H1 (cell line): ENCODE measurements at regions not wholly inside any gene's neighbourhood (a gene's known extent, or its start where the extent isn't known, plus 50 kb on each side); places are given as distances from the start of the nearest gene placed in this dataset.

ENCODE experiments used
- CTCF ChIA-PET: fragments of 300-600 bp; sonication (Branson Sonifier 250); formaldehyde crosslinking; loops from one replicate; lab custom pipeline; 2021; ENCODE audit not compliant: partially characterized antibody; lab: Charles Lee
- POLR2A ChIA-PET: fragments of 300-600 bp; sonication (Branson Sonifier 250); formaldehyde crosslinking; loops from one replicate; lab custom pipeline; 2021; ENCODE audit warnings: inconsistent platforms; ENCODE audit not compliant: partially characterized antibody; lab: Charles Lee
- DNase-seq, 2 experiments: peaks; one replicate each; pipeline versions ENCODE4 v3.0.0 to v3.0.0-alpha.2; 2010 to 2022; ENCODE audit warnings: low spot score in 2 of 2, low read depth in 1 of 2, mixed read lengths in 1 of 2
- FAIRE-seq: peaks from 2 replicates; lab custom pipeline; 2011; peaks lifted over from hg19 to GRCh38; lab: Jason Lieb, UNC
- H2AFZ ChIP-seq: 2 replicates; pipeline ENCODE4 v1.8.1; 2012; ENCODE audit warnings: low read length, inconsistent platforms
- H2AK5ac ChIP-seq: 2 replicates; pipeline ENCODE4 v1.6.1; 2013; ENCODE audit warnings: low read depth, low read length
- H2BK120ac ChIP-seq: replicated peaks from 2 replicates; pipeline ENCODE3; 2013; ENCODE audit warnings: low read depth, low read length, inconsistent platforms
- H2BK12ac ChIP-seq: 2 replicates; pipeline ENCODE4 v1.6.1; 2013; ENCODE audit warnings: low read depth, low read length
- H2BK15ac ChIP-seq: 2 replicates; pipeline ENCODE4 v1.6.1; 2013; ENCODE audit warnings: low read length
- H2BK20ac ChIP-seq: 2 replicates; pipeline ENCODE4 v1.6.1; 2013; ENCODE audit warnings: low read length
- H2BK5ac ChIP-seq: 2 replicates; pipeline ENCODE4 v1.6.1; 2013; ENCODE audit warnings: low read depth, low read length
- H3K14ac ChIP-seq: 2 replicates; pipeline ENCODE4 v1.6.1; 2013; ENCODE audit warnings: inconsistent platforms; ENCODE audit not compliant: insufficient read length
- H3K18ac ChIP-seq: 2 replicates; pipeline ENCODE4 v1.6.1; 2013; ENCODE audit warnings: low read length; ENCODE audit errors: extremely low read depth
- H3K23ac ChIP-seq: 2 replicates; pipeline ENCODE4 v1.6.1; 2013; ENCODE audit warnings: inconsistent platforms; ENCODE audit not compliant: insufficient read length
- H3K23me2 ChIP-seq: 2 replicates; pipeline ENCODE4 v1.6.1; 2013; ENCODE audit warnings: low read depth, low read length
- H3K27ac ChIP-seq: 2 replicates; pipeline ENCODE4 v1.6.1; 2011; ENCODE audit warnings: low read depth, low read length, inconsistent platforms
- H3K27me3 ChIP-seq, 4 experiments: replicated peaks in 1 of 4; 1 replicate in 1 of 4; 2 replicates in 3 of 4; pipeline versions ENCODE4 v1.6.1 to v1.8.1; 2011 to 2013; ENCODE audit warnings: low read length in 3 of 4, mild to moderate bottlenecking in 3 of 4, inconsistent platforms in 2 of 4, mixed read lengths in 2 of 4, moderate library complexity in 1 of 4; ENCODE audit not compliant: control insufficient read depth in 3 of 4, insufficient read depth in 3 of 4; ENCODE audit errors: extremely low read depth in 1 of 4
- H3K36me3 ChIP-seq, 4 experiments: 2 replicates each; pipeline versions ENCODE4 v1.6.1 to v1.8.1; 2011 to 2013; ENCODE audit warnings: mild to moderate bottlenecking in 4 of 4, low read length in 3 of 4, moderate library complexity in 2 of 4, control low read depth in 1 of 4, inconsistent platforms in 1 of 4; ENCODE audit not compliant: insufficient read depth in 4 of 4, control insufficient read depth in 2 of 4
- H3K4ac ChIP-seq: replicated peaks from 2 replicates; pipeline ENCODE3; 2013; ENCODE audit warnings: low read length, low read depth, mixed read lengths, inconsistent platforms; ENCODE audit not compliant: insufficient read length
- H3K4me1 ChIP-seq, 4 experiments: replicated peaks in 1 of 4; 1 replicate in 1 of 4; 2 replicates in 3 of 4; pipeline versions ENCODE4 v1.6.1 to v1.8.1; 2011 to 2013; ENCODE audit warnings: low read length in 3 of 4, inconsistent platforms in 2 of 4, mixed read lengths in 1 of 4; ENCODE audit not compliant: insufficient read depth in 4 of 4, control insufficient read depth in 3 of 4
- H3K4me2 ChIP-seq, 2 experiments: 2 replicates each; pipeline versions ENCODE4 v1.6.1 to v1.8.1; 2011 to 2013; ENCODE audit warnings: low read depth in 2 of 2, low read length in 2 of 2, control low read depth in 1 of 2, inconsistent platforms in 1 of 2, mild to moderate bottlenecking in 1 of 2; ENCODE audit not compliant: insufficient read depth in 1 of 2
- H3K4me3 ChIP-seq, 4 experiments: fragments of 200-600, 300-600 bp in 1 of 4; sonication (generic), shearing (Covaris generic), sonication (Bioruptor Twin) in 1 of 4; 2 replicates each; pipeline versions ENCODE4 v1.5.1 to v1.8.1; 2011 to 2016; ENCODE audit warnings: low read length in 4 of 4, low read depth in 3 of 4, control low read depth in 2 of 4, inconsistent platforms in 2 of 4, mild to moderate bottlenecking in 2 of 4, mixed read lengths in 1 of 4, moderate library complexity in 1 of 4; ENCODE audit not compliant: insufficient read depth in 2 of 4; ENCODE audit errors: extremely low read depth in 1 of 4
- H3K56ac ChIP-seq: replicated peaks from 2 replicates; pipeline ENCODE3; 2013; ENCODE audit warnings: low read depth, mild to moderate bottlenecking, mixed read lengths, low read length, inconsistent platforms; ENCODE audit not compliant: insufficient read length
- H3K79me1 ChIP-seq: 2 replicates; pipeline ENCODE4 v1.6.1; 2013; ENCODE audit warnings: low read depth, low read length, control low read depth
- H3K79me2 ChIP-seq, 2 experiments: 2 replicates each; pipeline versions ENCODE4 v1.6.1 to v1.8.1; 2012 to 2013; ENCODE audit warnings: low read length in 2 of 2, mild to moderate bottlenecking in 2 of 2, inconsistent platforms in 1 of 2; ENCODE audit not compliant: insufficient read depth in 2 of 2, control insufficient read depth in 1 of 2
- H3K9ac ChIP-seq, 4 experiments: replicated peaks in 1 of 4; 1 replicate in 1 of 4; 2 replicates in 3 of 4; pipeline versions ENCODE4 v1.6.1 to v1.8.1; 2011 to 2013; ENCODE audit warnings: low read depth in 3 of 4, low read length in 3 of 4, control low read depth in 2 of 4, mild to moderate bottlenecking in 2 of 4, moderate library complexity in 2 of 4, inconsistent platforms in 1 of 4; ENCODE audit errors: extremely low read depth in 1 of 4
- H3K9me3 ChIP-seq, 2 experiments: 2 replicates each; pipeline versions ENCODE4 v1.6.1 to v1.8.1; 2012 to 2013; ENCODE audit warnings: mild to moderate bottlenecking in 2 of 2, moderate library complexity in 2 of 2, control low read depth in 1 of 2, inconsistent platforms in 1 of 2, low read depth in 1 of 2, low read length in 1 of 2, mixed read lengths in 1 of 2; ENCODE audit not compliant: insufficient read depth in 2 of 2
- H4K20me1 ChIP-seq, 2 experiments: replicated peaks in 1 of 2; 2 replicates each; pipeline versions ENCODE3 to v1.8.1; 2011 to 2013; ENCODE audit warnings: inconsistent platforms in 2 of 2, low read length in 2 of 2, mild to moderate bottlenecking in 1 of 2; ENCODE audit not compliant: insufficient read depth in 2 of 2, control insufficient read depth in 1 of 2
- H4K5ac ChIP-seq: 2 replicates; pipeline ENCODE4 v1.6.1; 2013; ENCODE audit warnings: low read length, low read depth, mixed read lengths, inconsistent platforms; ENCODE audit not compliant: insufficient read length
- H4K8ac ChIP-seq: 2 replicates; pipeline ENCODE4 v1.8.0; 2013; ENCODE audit warnings: mild to moderate bottlenecking, moderate library complexity, low read length, inconsistent platforms; ENCODE audit not compliant: insufficient read depth; ENCODE audit errors: extremely low read depth
- H4K91ac ChIP-seq: replicated peaks from 2 replicates; pipeline ENCODE3; 2013; ENCODE audit warnings: low read length, mixed read lengths, inconsistent platforms; ENCODE audit not compliant: insufficient read length
- ASH2L ChIP-seq: fragments of 200-600, 300-600 bp; sonication (generic); IDR thresholded peaks from one replicate; pipeline ENCODE4 v1.7.1; 2017; ENCODE audit warnings: low read length
- CBX8 ChIP-seq: fragments of 300-800, 300-1000 bp; sonication (generic); IDR thresholded peaks from 2 replicates; pipeline ENCODE4 v1.7.1; 2016; ENCODE audit warnings: low read depth, low read length, borderline replicate concordance
- CEBPB ChIP-seq: IDR thresholded peaks from 2 replicates; pipeline ENCODE4 v1.6.1; 2012; ENCODE audit warnings: low read depth, low read length
- CTBP2 ChIP-seq: IDR thresholded peaks from 2 replicates; pipeline ENCODE4 v1.7.0; 2011; ENCODE audit warnings: borderline replicate concordance, mild to moderate bottlenecking, moderate library complexity, mixed read lengths, low read length; ENCODE audit not compliant: insufficient read depth, insufficient read length
- EZH2 ChIP-seq: fragments of 200-600 bp; sonication (generic); IDR thresholded peaks from 2 replicates; pipeline ENCODE4 v1.7.1; 2012; ENCODE audit warnings: low read depth, mild to moderate bottlenecking, moderate library complexity, low read length, inconsistent platforms; ENCODE audit not compliant: severe bottlenecking
- GTF2F1 ChIP-seq: IDR thresholded peaks from 2 replicates; pipeline ENCODE4 v1.6.1; 2012; ENCODE audit warnings: low read depth, low read length, improper control_type of control experiment, borderline replicate concordance
- JUND ChIP-seq: IDR thresholded peaks from 2 replicates; pipeline ENCODE4 v1.6.1; 2011; ENCODE audit warnings: mild to moderate bottlenecking, improper control_type of control experiment, low read length
- POLR2AphosphoS5 ChIP-seq: IDR thresholded peaks from 2 replicates; pipeline ENCODE4 v1.6.1; 2011; ENCODE audit warnings: low read depth, low read length
- RFX5 ChIP-seq: IDR thresholded peaks from 2 replicates; pipeline ENCODE4 v1.6.1; 2011; ENCODE audit warnings: low read depth, low read length, improper control_type of control experiment, borderline replicate concordance
- RXRA ChIP-seq: IDR thresholded peaks from 2 replicates; pipeline ENCODE4 v1.6.1; 2011; ENCODE audit warnings: low read depth, mild to moderate bottlenecking, low read length, moderate library complexity; ENCODE audit not compliant: insufficient read depth
- SP4 ChIP-seq: IDR thresholded peaks from 2 replicates; pipeline ENCODE4 v1.6.1; 2012; ENCODE audit warnings: low read length, inconsistent platforms
- TAF7 ChIP-seq: optimal IDR thresholded peaks from 2 replicates; pipeline ENCODE3; 2011; ENCODE audit warnings: low read depth, mild to moderate bottlenecking, inconsistent platforms, low read length, moderate library complexity, borderline replicate concordance
- TEAD4 ChIP-seq: IDR thresholded peaks from 2 replicates; pipeline ENCODE4 v1.6.1; 2012; ENCODE audit warnings: low read depth, low read length, inconsistent platforms, mixed read lengths
- YY1 ChIP-seq: IDR thresholded peaks from 2 replicates; pipeline ENCODE4 v1.6.1; 2011; ENCODE audit warnings: low read depth, mild to moderate bottlenecking, low read length
- WGBS, 2 experiments: shearing (Covaris generic) in 1 of 2; methylation state at CpG; one replicate each; pipeline versions ENCODE4 v1.1.6 to v1.1.7; 2013 to 2015; ENCODE audit warnings: low lambda C conversion rate in 2 of 2, mixed read lengths in 2 of 2, inconsistent platforms in 1 of 2, low coverage in 1 of 2, missing lambda C conversion rate in 1 of 2; ENCODE audit not compliant: insufficient replicate concordance in 2 of 2, insufficient coverage in 1 of 2, insufficient read length in 1 of 2; ENCODE audit errors: extremely low coverage in 1 of 2, missing lambda C conversion rate in 1 of 2; 5-methylcytosine and 5-hydroxymethylcytosine counted together

DNA sequence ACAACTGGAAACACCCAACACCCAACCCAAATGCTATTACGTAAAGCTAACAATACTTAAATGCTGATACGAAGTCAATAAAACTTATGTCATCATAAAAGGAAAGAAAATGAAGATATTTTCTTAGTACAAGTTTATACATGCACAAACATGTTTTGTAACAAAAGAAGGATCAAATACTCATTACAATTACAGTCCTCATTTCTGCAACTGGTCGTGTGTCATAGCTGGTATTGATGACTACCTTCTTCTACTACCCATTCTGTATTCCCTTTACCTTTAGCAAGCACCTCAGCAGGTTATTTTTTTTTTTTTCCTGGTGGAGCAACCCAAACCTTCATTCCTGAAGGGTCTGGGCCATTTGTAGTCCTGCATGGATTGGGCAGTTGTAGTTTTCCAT is 1298.5 kb downstream of the SUCLG1 start:
- Histone ChIP-seq H3K4me2 (no peak overlapping the region), H4K91ac (no peak overlapping the region), H4K8ac (no peak overlapping the region), H2AFZ (no peak overlapping the region), H4K5ac (no peak overlapping the region), H2BK120ac (no peak overlapping the region), H2BK15ac (no peak overlapping the region), H3K56ac (no peak overlapping the region), H3K79me2 (no peaks in the 10 kb centered on the region), H3K4ac (no peak overlapping the region), H2BK20ac (no peak overlapping the region), H4K20me1 (no peaks in the 10 kb centered on the region), H3K4me3 (no peak overlapping the region), H2BK12ac (no peak overlapping the region), H3K9ac (no peak overlapping the region), H3K27ac (no peak overlapping the region), H3K4me1 (no peaks in the 10 kb centered on the region), H3K18ac (no peak overlapping the region), H3K9me3 (no peaks in the 10 kb centered on the region), H3K27me3 (no peaks in the 10 kb centered on the region), H3K23ac (no peak overlapping the region), H3K36me3 (no peaks in the 10 kb centered on the region), H3K14ac (no peak overlapping the region), H3K79me1 (no peaks in the 10 kb centered on the region), H2AK5ac (no peak overlapping the region), H3K23me2 (no peaks in the 10 kb centered on the region), H2BK5ac (no peak overlapping the region)
- 77% methylated on average over 3 of the region's 3 CpGs; no CpG with 5 or more reads in 1 of the 2 experiments for WGBS, 2 experiments
- POLR2A ChIA-PET = no interaction called here
- DNase-seq (no peak), FAIRE-seq (no peak)
- CTCF ChIA-PET = interaction anchor here (0.7 kb wide), 2 partner anchors 89 to 306 kb away, joined by 4 read pairs; no protein-coding TSS in a partner anchor
- TF ChIP-seq CEBPB (no peak), SP4 (no peak), POLR2AphosphoS5 (no peak), CBX8 (no peak), EZH2 (no peak), JUND (no peak), ASH2L (no peak), YY1 (no peak), RXRA (no peak), GTF2F1 (no peak), TEAD4 (no peak), TAF7 (no peak), CTBP2 (no peak), RFX5 (no peak)
